Choroid plexus epithelial cell (primary cell): ENCODE measurements at regions not wholly inside any gene's neighbourhood (a gene's known extent, or its start where the extent isn't known, plus 50 kb on each side); places are given as distances from the start of the nearest gene placed in this dataset.

Experiments used
- DNase-seq: peaks from one replicate; pipeline ENCODE4 v3.0.0-alpha.2; 2010; ENCODE audit warnings: low read depth
- H3K4me3 ChIP-seq: 2 replicates; pipeline ENCODE4 v1.5.1; 2011; ENCODE audit warnings: low read depth, mild to moderate bottlenecking, control low read depth, low read length, moderate library complexity
- TF ChIP-seq, protein P1 (sequence below): conservative IDR thresholded peaks from 2 replicates; pipeline ENCODE4 v1.5.1; 2011; ENCODE audit warnings: low read depth, mild to moderate bottlenecking, control low read depth, inconsistent platforms, low read length, moderate library complexity

DNA sequence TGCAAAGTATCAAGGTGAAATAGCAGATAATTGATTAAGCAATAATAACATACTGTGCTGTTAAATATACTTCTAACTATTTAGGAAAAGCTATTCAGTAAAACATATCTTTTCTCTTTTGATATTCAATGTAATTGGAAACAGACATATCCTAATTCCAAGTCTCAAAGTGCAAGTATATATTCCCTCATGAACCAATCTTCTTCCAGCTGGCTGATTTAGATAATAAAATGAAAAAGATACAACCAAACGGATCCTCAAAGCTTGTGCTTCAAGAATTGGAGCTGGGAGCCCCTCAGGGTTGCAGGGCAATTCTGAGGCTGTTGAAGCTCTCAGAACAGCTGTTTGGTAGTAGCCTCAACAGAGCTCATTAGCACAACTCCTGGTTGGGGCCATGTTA, 236.6 kb downstream of the ZIC1 start:
- DNase-seq = no peak
- TF ChIP-seq, protein P1, sequence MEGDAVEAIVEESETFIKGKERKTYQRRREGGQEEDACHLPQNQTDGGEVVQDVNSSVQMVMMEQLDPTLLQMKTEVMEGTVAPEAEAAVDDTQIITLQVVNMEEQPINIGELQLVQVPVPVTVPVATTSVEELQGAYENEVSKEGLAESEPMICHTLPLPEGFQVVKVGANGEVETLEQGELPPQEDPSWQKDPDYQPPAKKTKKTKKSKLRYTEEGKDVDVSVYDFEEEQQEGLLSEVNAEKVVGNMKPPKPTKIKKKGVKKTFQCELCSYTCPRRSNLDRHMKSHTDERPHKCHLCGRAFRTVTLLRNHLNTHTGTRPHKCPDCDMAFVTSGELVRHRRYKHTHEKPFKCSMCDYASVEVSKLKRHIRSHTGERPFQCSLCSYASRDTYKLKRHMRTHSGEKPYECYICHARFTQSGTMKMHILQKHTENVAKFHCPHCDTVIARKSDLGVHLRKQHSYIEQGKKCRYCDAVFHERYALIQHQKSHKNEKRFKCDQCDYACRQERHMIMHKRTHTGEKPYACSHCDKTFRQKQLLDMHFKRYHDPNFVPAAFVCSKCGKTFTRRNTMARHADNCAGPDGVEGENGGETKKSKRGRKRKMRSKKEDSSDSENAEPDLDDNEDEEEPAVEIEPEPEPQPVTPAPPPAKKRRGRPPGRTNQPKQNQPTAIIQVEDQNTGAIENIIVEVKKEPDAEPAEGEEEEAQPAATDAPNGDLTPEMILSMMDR = no peak
- no peak overlapping the region for H3K4me3 ChIP-seq

DNA sequence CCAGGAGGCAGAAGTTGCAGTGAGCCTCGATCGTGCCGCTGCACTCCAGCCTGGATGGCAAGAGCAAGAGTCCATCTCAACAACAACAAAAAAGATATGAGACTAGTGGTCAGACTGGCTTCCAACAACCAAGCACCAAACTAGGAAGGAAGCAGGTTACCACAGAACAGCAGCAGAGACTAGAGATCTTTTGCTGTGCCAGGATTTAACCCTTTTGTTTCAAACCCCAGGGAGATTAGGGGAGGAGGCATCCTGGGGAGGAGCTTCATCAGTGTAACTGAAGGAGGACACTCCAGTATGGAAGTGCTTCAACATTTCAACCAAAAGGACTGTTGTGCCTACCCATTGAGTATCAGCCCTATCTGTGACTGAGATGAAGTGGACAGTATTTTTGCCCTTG, 240.3 kb downstream of the ZIC1 start:
- TF ChIP-seq, protein P1 = no peak
- no peak for DNase-seq
- no peak overlapping the region for H3K4me3 ChIP-seq

DNA sequence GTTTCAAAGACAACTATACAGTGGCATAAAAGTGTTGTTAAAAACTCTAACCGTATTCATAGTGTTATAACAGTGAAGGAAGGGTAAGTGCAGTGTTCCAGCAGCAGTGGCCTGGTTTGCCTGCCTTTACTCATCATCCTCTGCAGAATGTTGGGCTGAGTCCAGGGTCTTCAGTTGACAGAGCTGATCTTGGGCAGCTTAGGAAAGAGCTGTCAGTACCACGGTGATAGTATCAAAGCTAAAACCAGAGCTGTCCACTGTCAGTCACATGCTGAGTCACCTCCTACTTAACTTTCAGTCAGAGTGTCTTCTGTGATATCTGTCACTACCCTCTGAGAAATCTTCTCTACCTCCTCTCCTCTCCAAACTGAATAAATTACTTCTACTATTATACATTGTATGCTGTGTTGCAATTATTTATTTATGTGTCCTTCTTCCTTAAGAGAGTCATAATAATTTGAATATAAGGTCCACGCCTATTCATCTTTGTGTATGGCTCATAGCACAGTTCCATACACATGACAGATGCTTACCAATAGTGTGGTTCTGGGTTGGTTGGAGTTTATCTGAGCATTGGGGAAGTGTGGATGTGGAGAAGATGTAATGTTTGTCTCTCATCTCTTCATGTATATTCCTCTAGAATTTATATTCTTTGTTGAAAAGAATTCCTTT, 242.1 kb downstream of the ZIC1 start:
- TF ChIP-seq, protein P1 = no peak
- DNase-seq = peak; percentile 36
- no peak overlapping the region for H3K4me3 ChIP-seq

DNA sequence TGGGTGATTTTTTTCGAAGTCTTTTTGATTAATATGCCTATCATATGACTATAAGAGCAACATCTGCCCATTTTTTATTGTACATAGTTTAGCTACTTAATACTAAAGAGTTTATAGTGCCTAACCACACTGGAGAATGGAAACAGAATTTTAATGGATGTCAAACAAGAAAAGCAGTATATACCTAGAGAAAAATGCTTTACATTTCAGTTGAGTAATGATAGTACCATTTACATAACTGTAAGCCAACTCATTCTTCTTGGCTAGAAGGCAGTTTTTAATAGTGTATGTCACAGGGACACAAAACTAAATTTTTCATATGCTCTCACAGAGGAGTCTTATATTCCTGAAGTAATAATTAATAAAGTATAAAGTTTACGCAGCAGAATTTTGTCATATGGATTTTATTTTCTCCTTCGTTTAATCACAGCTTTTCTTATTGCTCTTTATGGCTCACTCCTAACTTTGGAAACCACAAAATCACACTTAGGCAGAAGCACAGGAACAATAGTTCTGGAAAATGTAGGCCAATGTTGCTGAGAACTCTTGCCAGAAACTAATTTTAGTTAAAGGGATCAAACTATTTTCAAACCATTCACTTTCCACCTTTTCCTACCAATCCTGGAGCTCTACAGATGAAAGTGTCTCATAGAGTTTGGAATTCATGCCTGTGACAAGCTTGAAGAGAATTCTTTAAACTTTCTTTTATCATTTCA, 243.6 kb downstream of the ZIC1 start:
- H3K4me3 ChIP-seq = no peak overlapping the region
- TF ChIP-seq, protein P1 = no peak
- DNase-seq = peak; percentile 26

DNA sequence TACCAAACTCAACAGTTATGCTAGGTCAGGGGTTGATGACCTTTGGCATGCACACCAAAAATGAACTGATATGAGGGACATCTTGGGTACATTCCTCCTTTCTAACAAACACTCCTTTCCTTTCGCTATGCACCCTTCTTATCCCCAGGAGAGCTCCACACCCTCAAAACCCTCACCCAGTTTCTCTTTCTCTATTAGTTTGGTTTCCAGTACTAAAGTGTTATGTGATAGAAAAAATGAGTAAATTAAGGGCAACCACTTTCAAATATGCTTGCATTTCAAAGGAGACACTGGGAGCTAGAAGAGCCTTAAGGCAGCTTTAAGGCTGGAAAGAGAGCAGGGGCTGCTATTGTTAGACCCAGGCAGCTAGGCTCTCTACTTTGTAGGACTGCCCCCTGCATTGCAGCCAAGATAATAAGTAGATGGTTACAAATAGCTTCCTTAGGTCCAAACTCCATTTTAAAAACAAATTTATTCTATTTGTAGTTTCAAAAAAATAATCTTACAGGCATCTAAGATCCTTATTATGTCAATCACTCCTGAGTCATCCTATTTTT, 244.3 kb downstream of the ZIC1 start:
- no peak overlapping the region for H3K4me3 ChIP-seq
- TF ChIP-seq, protein P1 = no peak
- peak; percentile 25 for DNase-seq

DNA sequence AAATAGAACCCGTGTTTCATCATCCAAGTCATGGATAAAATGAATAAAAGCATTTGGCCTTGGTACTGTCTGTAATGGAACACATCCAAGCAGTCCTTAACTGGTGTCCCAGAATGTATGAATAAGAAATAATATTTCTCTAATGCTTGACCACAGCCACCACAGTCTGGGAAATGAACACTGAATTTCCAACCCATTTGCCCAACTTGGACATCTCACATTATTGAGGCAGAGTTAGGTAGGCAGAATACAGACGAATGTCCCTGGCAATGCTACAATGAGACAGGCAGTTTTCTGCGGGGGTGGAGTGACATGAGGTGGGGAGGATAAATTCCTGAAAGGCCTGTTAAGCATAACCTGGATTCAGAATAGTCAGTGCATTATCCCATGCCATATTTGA, 245.7 kb downstream of the ZIC1 start:
- H3K4me3 ChIP-seq = no peak overlapping the region
- TF ChIP-seq, protein P1 = no peak
- DNase-seq = peak; percentile 36

DNA sequence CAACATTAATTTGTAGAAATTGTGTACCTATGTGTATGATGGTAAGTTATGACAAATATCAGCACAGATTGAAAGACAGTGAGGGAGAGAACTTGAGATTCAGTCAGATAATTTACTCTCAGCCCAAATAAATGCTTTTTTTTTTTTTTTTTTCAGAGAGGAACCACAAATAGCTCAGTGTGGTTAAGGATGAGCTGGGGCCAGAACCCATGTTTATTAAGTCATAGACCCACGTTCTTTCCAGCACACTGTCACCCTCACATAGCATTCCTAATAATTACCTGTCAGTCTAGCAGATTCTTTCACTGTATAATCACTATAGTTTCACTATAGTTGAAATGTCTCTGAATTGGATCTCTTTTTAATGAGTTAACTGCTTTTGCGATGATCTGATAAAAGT, 246.1 kb downstream of the ZIC1 start:
- peak; percentile 70 for DNase-seq
- TF ChIP-seq, protein P1 = no peak
- H3K4me3 ChIP-seq = no peak overlapping the region
